NCI-H446 treated with DMSO at 0.1 percent for 48 hours (cell line): ENCODE measurements at regions not wholly inside any gene's neighbourhood (a gene's known extent, or its start where the extent isn't known, plus 50 kb on each side); places are given as distances from the start of the nearest gene placed in this dataset.
"Not testable (repeated sequence)": the region's sequence is repeated elsewhere in the genome, so short reads cannot be mapped to it uniquely, and the experiment has no call there.

Source experiments
- DNase-seq: peaks from one replicate; lab custom pipeline; 2025; lab: John Stamatoyannopoulos, UW

GRCh38 chr20:29427201-29428060 lies 1830.0 kb upstream of the DEFB115 start:
- DNase-seq = no peak

- DNase-seq = no peak
These were observed 1826.9 kb upstream of the DEFB115 start for GRCh38 chr20:29430531-29430930.

- not testable (repeated sequence) for DNase-seq
These were observed 1816.7 kb upstream of the DEFB115 start for GRCh38 chr20:29440721-29441120.

- DNase-seq = peak; percentile 15
These were observed 1814.2 kb upstream of the DEFB115 start for GRCh38 chr20:29443206-29443781.

GRCh38 chr20:29443819-29444218 lies 1813.6 kb upstream of the DEFB115 start:
- no peak for DNase-seq

GRCh38 chr20:29445050-29445907 lies 1812.2 kb upstream of the DEFB115 start:
- DNase-seq = peak; percentile 97

- not testable (repeated sequence) for DNase-seq
These were observed 1809.7 kb upstream of the DEFB115 start for GRCh38 chr20:29447517-29448484.

GRCh38 chr20:29448806-29449470 lies 1808.5 kb upstream of the DEFB115 start:
- no peak for DNase-seq

GRCh38 chr20:29452186-29452585 lies 1805.3 kb upstream of the DEFB115 start:
- DNase-seq = no peak

- DNase-seq = not testable (repeated sequence)
These were observed 1800.3 kb upstream of the DEFB115 start for GRCh38 chr20:29456987-29457693.

- no peak for DNase-seq
These were observed 1784.9 kb upstream of the DEFB115 start for GRCh38 chr20:29472606-29473005.

GRCh38 chr20:29492840-29493239 lies 1764.6 kb upstream of the DEFB115 start:
- not testable (repeated sequence) for DNase-seq

GRCh38 chr20:29496767-29497166 lies 1760.7 kb upstream of the DEFB115 start:
- not testable (repeated sequence) for DNase-seq

- peak; percentile 69 for DNase-seq
These were observed 1760.2 kb upstream of the DEFB115 start for GRCh38 chr20:29497261-29497671.

- not testable (repeated sequence) for DNase-seq
These were observed 1759.8 kb upstream of the DEFB115 start for GRCh38 chr20:29497684-29498083.

GRCh38 chr20:29500738-29501137 lies 1756.7 kb upstream of the DEFB115 start:
- DNase-seq = not testable (repeated sequence)

GRCh38 chr20:29514634-29515033 lies 1742.8 kb upstream of the DEFB115 start:
- not testable (repeated sequence) for DNase-seq

GRCh38 chr20:29516847-29517246 lies 1740.6 kb upstream of the DEFB115 start:
- DNase-seq = not testable (repeated sequence)

- DNase-seq = not testable (repeated sequence)
These were observed 1737.7 kb upstream of the DEFB115 start for GRCh38 chr20:29519610-29520241.
